H1 (cell line): ENCODE measurements at regions not wholly inside any gene's neighbourhood (a gene's known extent, or its start where the extent isn't known, plus 50 kb on each side); places are given as distances from the start of the nearest gene placed in this dataset.

Experiments
- CTCF ChIA-PET: fragments of 300-600 bp; sonication (Branson Sonifier 250); formaldehyde crosslinking; loops from one replicate; lab custom pipeline; 2021; ENCODE audit not compliant: partially characterized antibody; lab: Charles Lee
- POLR2A ChIA-PET: fragments of 300-600 bp; sonication (Branson Sonifier 250); formaldehyde crosslinking; loops from one replicate; lab custom pipeline; 2021; ENCODE audit warnings: inconsistent platforms; ENCODE audit not compliant: partially characterized antibody; lab: Charles Lee
- DNase-seq, 2 experiments: peaks; one replicate each; pipeline versions ENCODE4 v3.0.0 to v3.0.0-alpha.2; 2010 to 2022; ENCODE audit warnings: low spot score in 2 of 2, low read depth in 1 of 2, mixed read lengths in 1 of 2
- FAIRE-seq: peaks from 2 replicates; lab custom pipeline; 2011; peaks lifted over from hg19 to GRCh38; lab: Jason Lieb, UNC
- H2AFZ ChIP-seq: 2 replicates; pipeline ENCODE4 v1.8.1; 2012; ENCODE audit warnings: low read length, inconsistent platforms
- H2AK5ac ChIP-seq: 2 replicates; pipeline ENCODE4 v1.6.1; 2013; ENCODE audit warnings: low read depth, low read length
- H2BK120ac ChIP-seq: replicated peaks from 2 replicates; pipeline ENCODE3; 2013; ENCODE audit warnings: low read depth, low read length, inconsistent platforms
- H2BK12ac ChIP-seq: 2 replicates; pipeline ENCODE4 v1.6.1; 2013; ENCODE audit warnings: low read depth, low read length
- H2BK15ac ChIP-seq: 2 replicates; pipeline ENCODE4 v1.6.1; 2013; ENCODE audit warnings: low read length
- H2BK20ac ChIP-seq: 2 replicates; pipeline ENCODE4 v1.6.1; 2013; ENCODE audit warnings: low read length
- H2BK5ac ChIP-seq: 2 replicates; pipeline ENCODE4 v1.6.1; 2013; ENCODE audit warnings: low read depth, low read length
- H3K14ac ChIP-seq: 2 replicates; pipeline ENCODE4 v1.6.1; 2013; ENCODE audit warnings: inconsistent platforms; ENCODE audit not compliant: insufficient read length
- H3K18ac ChIP-seq: 2 replicates; pipeline ENCODE4 v1.6.1; 2013; ENCODE audit warnings: low read length; ENCODE audit errors: extremely low read depth
- H3K23ac ChIP-seq: 2 replicates; pipeline ENCODE4 v1.6.1; 2013; ENCODE audit warnings: inconsistent platforms; ENCODE audit not compliant: insufficient read length
- H3K23me2 ChIP-seq: 2 replicates; pipeline ENCODE4 v1.6.1; 2013; ENCODE audit warnings: low read depth, low read length
- H3K27ac ChIP-seq: 2 replicates; pipeline ENCODE4 v1.6.1; 2011; ENCODE audit warnings: low read depth, low read length, inconsistent platforms
- H3K27me3 ChIP-seq, 4 experiments: replicated peaks in 1 of 4; 1 replicate in 1 of 4; 2 replicates in 3 of 4; pipeline versions ENCODE4 v1.6.1 to v1.8.1; 2011 to 2013; ENCODE audit warnings: low read length in 3 of 4, mild to moderate bottlenecking in 3 of 4, inconsistent platforms in 2 of 4, mixed read lengths in 2 of 4, moderate library complexity in 1 of 4; ENCODE audit not compliant: control insufficient read depth in 3 of 4, insufficient read depth in 3 of 4; ENCODE audit errors: extremely low read depth in 1 of 4
- H3K36me3 ChIP-seq, 4 experiments: 2 replicates each; pipeline versions ENCODE4 v1.6.1 to v1.8.1; 2011 to 2013; ENCODE audit warnings: mild to moderate bottlenecking in 4 of 4, low read length in 3 of 4, moderate library complexity in 2 of 4, control low read depth in 1 of 4, inconsistent platforms in 1 of 4; ENCODE audit not compliant: insufficient read depth in 4 of 4, control insufficient read depth in 2 of 4
- H3K4ac ChIP-seq: replicated peaks from 2 replicates; pipeline ENCODE3; 2013; ENCODE audit warnings: low read length, low read depth, mixed read lengths, inconsistent platforms; ENCODE audit not compliant: insufficient read length
- H3K4me1 ChIP-seq, 4 experiments: replicated peaks in 1 of 4; 1 replicate in 1 of 4; 2 replicates in 3 of 4; pipeline versions ENCODE4 v1.6.1 to v1.8.1; 2011 to 2013; ENCODE audit warnings: low read length in 3 of 4, inconsistent platforms in 2 of 4, mixed read lengths in 1 of 4; ENCODE audit not compliant: insufficient read depth in 4 of 4, control insufficient read depth in 3 of 4
- H3K4me2 ChIP-seq, 2 experiments: 2 replicates each; pipeline versions ENCODE4 v1.6.1 to v1.8.1; 2011 to 2013; ENCODE audit warnings: low read depth in 2 of 2, low read length in 2 of 2, control low read depth in 1 of 2, inconsistent platforms in 1 of 2, mild to moderate bottlenecking in 1 of 2; ENCODE audit not compliant: insufficient read depth in 1 of 2
- H3K4me3 ChIP-seq, 4 experiments: fragments of 200-600, 300-600 bp in 1 of 4; sonication (generic), shearing (Covaris generic), sonication (Bioruptor Twin) in 1 of 4; 2 replicates each; pipeline versions ENCODE4 v1.5.1 to v1.8.1; 2011 to 2016; ENCODE audit warnings: low read length in 4 of 4, low read depth in 3 of 4, control low read depth in 2 of 4, inconsistent platforms in 2 of 4, mild to moderate bottlenecking in 2 of 4, mixed read lengths in 1 of 4, moderate library complexity in 1 of 4; ENCODE audit not compliant: insufficient read depth in 2 of 4; ENCODE audit errors: extremely low read depth in 1 of 4
- H3K56ac ChIP-seq: replicated peaks from 2 replicates; pipeline ENCODE3; 2013; ENCODE audit warnings: low read depth, mild to moderate bottlenecking, mixed read lengths, low read length, inconsistent platforms; ENCODE audit not compliant: insufficient read length
- H3K79me1 ChIP-seq: 2 replicates; pipeline ENCODE4 v1.6.1; 2013; ENCODE audit warnings: low read depth, low read length, control low read depth
- H3K79me2 ChIP-seq, 2 experiments: 2 replicates each; pipeline versions ENCODE4 v1.6.1 to v1.8.1; 2012 to 2013; ENCODE audit warnings: low read length in 2 of 2, mild to moderate bottlenecking in 2 of 2, inconsistent platforms in 1 of 2; ENCODE audit not compliant: insufficient read depth in 2 of 2, control insufficient read depth in 1 of 2
- H3K9ac ChIP-seq, 4 experiments: replicated peaks in 1 of 4; 1 replicate in 1 of 4; 2 replicates in 3 of 4; pipeline versions ENCODE4 v1.6.1 to v1.8.1; 2011 to 2013; ENCODE audit warnings: low read depth in 3 of 4, low read length in 3 of 4, control low read depth in 2 of 4, mild to moderate bottlenecking in 2 of 4, moderate library complexity in 2 of 4, inconsistent platforms in 1 of 4; ENCODE audit errors: extremely low read depth in 1 of 4
- H3K9me3 ChIP-seq, 2 experiments: 2 replicates each; pipeline versions ENCODE4 v1.6.1 to v1.8.1; 2012 to 2013; ENCODE audit warnings: mild to moderate bottlenecking in 2 of 2, moderate library complexity in 2 of 2, control low read depth in 1 of 2, inconsistent platforms in 1 of 2, low read depth in 1 of 2, low read length in 1 of 2, mixed read lengths in 1 of 2; ENCODE audit not compliant: insufficient read depth in 2 of 2
- H4K20me1 ChIP-seq, 2 experiments: replicated peaks in 1 of 2; 2 replicates each; pipeline versions ENCODE3 to v1.8.1; 2011 to 2013; ENCODE audit warnings: inconsistent platforms in 2 of 2, low read length in 2 of 2, mild to moderate bottlenecking in 1 of 2; ENCODE audit not compliant: insufficient read depth in 2 of 2, control insufficient read depth in 1 of 2
- H4K5ac ChIP-seq: 2 replicates; pipeline ENCODE4 v1.6.1; 2013; ENCODE audit warnings: low read length, low read depth, mixed read lengths, inconsistent platforms; ENCODE audit not compliant: insufficient read length
- H4K8ac ChIP-seq: 2 replicates; pipeline ENCODE4 v1.8.0; 2013; ENCODE audit warnings: mild to moderate bottlenecking, moderate library complexity, low read length, inconsistent platforms; ENCODE audit not compliant: insufficient read depth; ENCODE audit errors: extremely low read depth
- H4K91ac ChIP-seq: replicated peaks from 2 replicates; pipeline ENCODE3; 2013; ENCODE audit warnings: low read length, mixed read lengths, inconsistent platforms; ENCODE audit not compliant: insufficient read length
- ASH2L ChIP-seq: fragments of 200-600, 300-600 bp; sonication (generic); IDR thresholded peaks from one replicate; pipeline ENCODE4 v1.7.1; 2017; ENCODE audit warnings: low read length
- EZH2 ChIP-seq: fragments of 200-600 bp; sonication (generic); IDR thresholded peaks from 2 replicates; pipeline ENCODE4 v1.7.1; 2012; ENCODE audit warnings: low read depth, mild to moderate bottlenecking, moderate library complexity, low read length, inconsistent platforms; ENCODE audit not compliant: severe bottlenecking
- GTF2F1 ChIP-seq: IDR thresholded peaks from 2 replicates; pipeline ENCODE4 v1.6.1; 2012; ENCODE audit warnings: low read depth, low read length, improper control_type of control experiment, borderline replicate concordance
- HDAC2 ChIP-seq, 2 experiments: fragments of 300-600 bp in 1 of 2; sonication (generic) in 1 of 2; IDR thresholded peaks; 2 replicates each; pipeline ENCODE4 v1.6.1; 2011 to 2012; ENCODE audit warnings: low read depth in 2 of 2, low read length in 2 of 2, mild to moderate bottlenecking in 2 of 2, moderate library complexity in 2 of 2, borderline replicate concordance in 1 of 2, inconsistent platforms in 1 of 2
- KDM1A ChIP-seq: fragments of 200-600, 300-600 bp; sonication (generic); IDR thresholded peaks from 2 replicates; pipeline ENCODE4 v1.7.1; 2016; ENCODE audit warnings: mild to moderate bottlenecking, low read length, borderline replicate concordance
- MAFK ChIP-seq: IDR thresholded peaks from 2 replicates; pipeline ENCODE4 v1.6.1; 2012; ENCODE audit warnings: low read depth, mild to moderate bottlenecking, improper control_type of control experiment, low read length
- POLR2A ChIP-seq, 2 experiments: IDR thresholded peaks; 1 replicate in 1 of 2; 2 replicates in 1 of 2; pipeline ENCODE4 v1.6.1; 2011; ENCODE audit warnings: low read depth in 2 of 2, low read length in 2 of 2, mild to moderate bottlenecking in 2 of 2; ENCODE audit errors: control extremely low read depth in 1 of 2
- RNF2 ChIP-seq: fragments of 200-900, 300-1000 bp; sonication (generic); IDR thresholded peaks from 2 replicates; pipeline ENCODE4 v1.7.1; 2016; ENCODE audit warnings: borderline replicate concordance, low read depth, mild to moderate bottlenecking, antibody characterized with exemption, low read length; ENCODE audit not compliant: poor library complexity, severe bottlenecking; ENCODE audit errors: missing control alignments
- SIN3A ChIP-seq, 2 experiments: IDR thresholded peaks in 1 of 2; conservative IDR thresholded peaks in 1 of 2; 2 replicates each; pipeline ENCODE4 v1.6.1; 2011 to 2012; ENCODE audit warnings: low read length in 2 of 2, improper control_type of control experiment in 1 of 2, low read depth in 1 of 2, mild to moderate bottlenecking in 1 of 2
- SIX5 ChIP-seq: IDR thresholded peaks from 2 replicates; pipeline ENCODE4 v1.6.1; 2011; ENCODE audit warnings: mild to moderate bottlenecking, low read depth, low read length
- TAF7 ChIP-seq: optimal IDR thresholded peaks from 2 replicates; pipeline ENCODE3; 2011; ENCODE audit warnings: low read depth, mild to moderate bottlenecking, inconsistent platforms, low read length, moderate library complexity, borderline replicate concordance
- TBP ChIP-seq: IDR thresholded peaks from 2 replicates; pipeline ENCODE4 v1.6.1; 2011; ENCODE audit warnings: low read depth, low read length, improper control_type of control experiment
- TCF12 ChIP-seq: IDR thresholded peaks from 2 replicates; pipeline ENCODE4 v1.6.1; 2011; ENCODE audit warnings: low read depth, mild to moderate bottlenecking, low read length
- ZNF274 ChIP-seq: IDR thresholded peaks from 2 replicates; pipeline ENCODE4 v1.7.0; 2012; ENCODE audit warnings: low read length, borderline replicate concordance; ENCODE audit errors: extremely low read depth
- TF ChIP-seq, protein P1 (sequence below): IDR thresholded peaks from 2 replicates; pipeline ENCODE4 v1.6.1; 2012; ENCODE audit warnings: inconsistent platforms

DNA sequence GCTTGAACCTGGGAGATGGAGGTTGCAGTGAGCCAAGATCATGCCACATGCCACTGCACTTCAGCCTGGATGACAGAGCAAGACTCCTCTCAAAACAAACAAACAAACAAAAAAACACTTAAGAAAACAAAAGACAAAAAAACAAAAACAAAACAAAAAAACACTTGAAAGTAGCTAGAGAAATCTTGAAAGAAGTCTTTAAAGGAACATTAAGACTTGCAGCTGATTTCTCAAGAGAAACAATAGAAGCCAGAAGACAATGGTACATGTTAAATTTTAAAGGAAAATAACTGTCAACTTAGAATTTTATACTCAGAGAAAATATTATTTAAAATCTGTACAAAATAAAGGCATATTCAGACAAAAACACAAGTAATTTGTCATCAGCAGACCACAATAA lies 71.3 kb downstream of the HLX start:
- H3K9ac ChIP-seq: no peak overlapping the region
- no peaks in the 10 kb centered on the region for H3K4me1 ChIP-seq
- no peak overlapping the region for H4K8ac ChIP-seq
- no peaks in the 10 kb centered on the region for H3K27me3 ChIP-seq
- H3K14ac ChIP-seq: no peak overlapping the region
- no peak overlapping the region for H2AFZ ChIP-seq
- H3K27ac ChIP-seq: no peak overlapping the region
- no peaks in the 10 kb centered on the region for H3K36me3 ChIP-seq
- H4K5ac ChIP-seq: no peak overlapping the region
- no peaks in the 10 kb centered on the region for H4K20me1 ChIP-seq
- no peaks in the 10 kb centered on the region for H3K79me2 ChIP-seq
- H3K18ac ChIP-seq: no peak overlapping the region
- no peak for DNase-seq
- H3K23me2 ChIP-seq: no peaks in the 10 kb centered on the region
- FAIRE-seq: no peak
- H3K9me3 ChIP-seq: peaks cover 3 to 9% of the 10 kb centered on the region in 2 experiments; a peak in 2 of 4 replicates
- ChIA-PET POLR2A (no interaction called here), CTCF (interaction anchor here (0.6 kb wide), 1 partner anchor 198 kb away, joined by 3 read pairs; no protein-coding TSS in a partner anchor)
- no peak overlapping the region for H2BK5ac ChIP-seq
- no peak overlapping the region for H3K56ac ChIP-seq
- H3K4ac ChIP-seq: no peak overlapping the region
- H2BK15ac ChIP-seq: no peak overlapping the region
- H2BK20ac ChIP-seq: no peak overlapping the region
- no peak overlapping the region for H3K4me3 ChIP-seq
- no peak overlapping the region for H2AK5ac ChIP-seq
- H4K91ac ChIP-seq: no peak overlapping the region
- no peak overlapping the region for H2BK120ac ChIP-seq
- H3K23ac ChIP-seq: no peak overlapping the region
- H3K79me1 ChIP-seq: no peaks in the 10 kb centered on the region
- no peak overlapping the region for H2BK12ac ChIP-seq
- H3K4me2 ChIP-seq: no peak overlapping the region
- TF ChIP-seq ZNF274: no peak
- no peak for TF ChIP-seq KDM1A
- TF ChIP-seq HDAC2 (IDR thresholded peaks at IDR 0.05; ENCODE audit: borderline replicate concordance in 1 of 2, low read depth in 2 of 2, low read length in 2 of 2): no peak
- no peak for TF ChIP-seq SIN3A (conservative IDR thresholded peaks at IDR 0.05 in 1 of 2, IDR thresholded peaks at IDR 0.05 in 1 of 2; ENCODE audit: low read depth in 1 of 2, low read length in 2 of 2)
- TF ChIP-seq EZH2: no peak
- no peak for TF ChIP-seq SIX5
- no peak for TF ChIP-seq GTF2F1
- TF ChIP-seq MAFK: no peak
- no peak for TF ChIP-seq RNF2
- TF ChIP-seq, protein P1, sequence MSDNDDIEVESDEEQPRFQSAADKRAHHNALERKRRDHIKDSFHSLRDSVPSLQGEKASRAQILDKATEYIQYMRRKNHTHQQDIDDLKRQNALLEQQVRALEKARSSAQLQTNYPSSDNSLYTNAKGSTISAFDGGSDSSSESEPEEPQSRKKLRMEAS: no peak
- TF ChIP-seq TCF12: no peak
- TF ChIP-seq POLR2A (IDR thresholded peaks at IDR 0.05; ENCODE audit: control extremely low read depth in 1 of 2, low read depth in 2 of 2, low read length in 2 of 2): no peak
- TF ChIP-seq TBP: no peak
- no peak for TF ChIP-seq ASH2L
- no peak for TF ChIP-seq TAF7
